ENCODE measurements at regions not wholly inside any gene's neighbourhood (a gene's known extent, or its start where the extent isn't known, plus 50 kb on each side); places are given as distances from the start of the nearest gene placed in this dataset.

DNA sequence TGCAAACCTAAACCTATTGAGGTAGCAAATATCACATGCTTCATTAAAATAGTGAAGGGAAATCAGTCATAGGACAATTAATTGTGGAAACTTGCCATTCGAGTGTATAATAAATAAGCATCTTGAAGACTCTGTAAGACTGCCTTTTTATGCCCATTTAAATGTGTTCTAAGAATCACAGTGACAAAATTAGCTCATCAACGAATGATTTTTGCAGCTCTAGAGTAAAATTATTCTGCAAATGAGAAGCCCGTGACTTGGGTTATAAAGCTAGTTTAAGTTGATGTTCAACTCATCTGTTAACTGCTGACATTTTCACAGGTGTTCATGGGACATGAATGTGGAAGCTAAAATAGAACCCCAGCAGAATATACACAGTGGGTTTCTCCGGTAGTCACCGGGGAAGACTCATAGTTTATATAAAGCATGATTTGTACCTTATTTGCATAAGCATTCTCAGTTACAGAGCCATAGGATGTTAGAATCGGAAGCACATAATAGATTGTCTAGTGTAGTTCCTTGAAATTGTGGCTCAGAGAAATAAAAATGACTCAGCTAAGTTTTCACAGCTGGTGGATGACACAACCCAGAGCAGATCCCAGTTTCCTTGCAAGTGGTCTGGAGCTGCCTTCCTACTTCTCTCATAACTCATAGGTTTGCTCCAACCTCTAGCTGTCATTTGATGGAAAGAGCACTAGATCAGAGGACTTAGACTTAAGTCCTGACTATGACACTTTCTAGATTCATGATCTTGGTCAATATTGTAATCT is 107.3 kb downstream of the UCHL5 start (continued):
- no peak for TF ChIP-seq ZBTB17 (CRISPR knock-in tag; IDR thresholded peaks at IDR 0.05)

DNA sequence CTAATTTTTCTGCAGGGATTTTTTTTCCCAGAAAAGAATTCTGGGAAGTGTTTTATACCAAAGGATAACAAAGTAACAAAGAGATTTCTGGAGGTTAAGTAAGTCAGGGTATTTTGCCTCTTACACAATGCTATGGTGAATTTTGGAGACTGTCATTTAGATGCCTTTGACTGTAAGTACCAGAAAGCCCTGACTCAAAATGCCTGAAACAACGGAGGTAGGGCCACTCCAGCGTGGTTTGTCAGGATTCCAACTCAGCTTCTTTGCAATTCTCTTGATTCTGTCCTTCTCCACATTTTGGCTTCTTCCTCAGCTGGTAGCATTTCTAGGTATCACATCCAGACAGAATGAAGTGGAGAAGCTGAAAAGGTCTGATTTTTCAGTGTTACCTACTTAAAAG is 106.5 kb downstream of the UCHL5 start:
- ATAC-seq, result no peak
- DNase-seq (ENCODE audit: extremely low read depth in 1 of 4, low spot score in 3 of 4), result no peak
- Histone ChIP-seq H3K9ac (ENCODE audit: insufficient read depth in 1 of 2, low read depth in 2 of 2, low read length in 2 of 2) (no peak overlapping the region), H3K79me2 (ENCODE audit: control insufficient read depth, insufficient read depth, low read length) (no peaks in the 10 kb centered on the region), H4K20me1 (replicated peaks; ENCODE audit: control insufficient read depth, insufficient read depth, low read length) (no peaks in the 10 kb centered on the region), H3K9me1 (ENCODE audit: control insufficient read depth, insufficient read depth, low read length) (no peaks in the 10 kb centered on the region), H3K4me2 (ENCODE audit: insufficient read depth, low read length) (no peak overlapping the region), H3K9me3 (replicated peaks; ENCODE audit: control insufficient read depth, insufficient read depth, low read depth, low read length) (no peaks in the 10 kb centered on the region), H3K27me3 (ENCODE audit: control insufficient read depth in 2 of 2, insufficient read depth in 2 of 2, low read length in 2 of 2) (0 out of 5 replicates have a peak, but pooled peaks cover 0 to 4% of the 10 kb centered on the region in 2 experiments), H2AFZ (ENCODE audit: low read depth, low read length) (no peak overlapping the region), H3K4me1 (replicated peaks in 1 of 2; ENCODE audit: control insufficient read depth in 2 of 2, insufficient read depth in 2 of 2, low read length in 2 of 2) (peaks cover 0 to 5% of the 10 kb centered on the region in 2 experiments; a peak in 2 of 5 replicates), H3K36me3 (ENCODE audit: control insufficient read depth, insufficient read depth, low read length) (no peaks in the 10 kb centered on the region), H3K4me3 (no peak overlapping the region), H3K27ac (ENCODE audit: extremely low read depth, low read depth, low read length) (no peak overlapping the region)
- TF ChIP-seq RAD21 (CRISPR knock-in tag; conservative IDR thresholded peaks at IDR 0.05 in 1 of 2, IDR thresholded peaks at IDR 0.05 in 1 of 2) (no peak), POLR2G (IDR thresholded peaks at IDR 0.05; ENCODE audit: low read depth, low read length) (no peak), MTA2 (IDR thresholded peaks at IDR 0.05; ENCODE audit: low read depth) (no peak), LEF1 (IDR thresholded peaks at IDR 0.05) (no peak), BMI1 (IDR thresholded peaks at IDR 0.05; ENCODE audit: low read length) (no peak), ZNF174 (CRISPR knock-in tag; IDR thresholded peaks at IDR 0.05) (no peak), U2AF1 (optimal IDR thresholded peaks at IDR 0.05; ENCODE audit: low read depth, low read length) (no peak), GTF2A2 (tag; IDR thresholded peaks at IDR 0.05) (no peak), DIDO1 (tag; IDR thresholded peaks at IDR 0.05; ENCODE audit: low read depth) (no peak), PCBP1 (IDR thresholded peaks at IDR 0.05; ENCODE audit: low read depth, low read length, poor library complexity, severe bottlenecking) (no peak), NFATC3 (IDR thresholded peaks at IDR 0.05) (no peak), HDAC2 (IDR thresholded peaks at IDR 0.05) (no peak), PHF21A (IDR thresholded peaks at IDR 0.05; ENCODE audit: borderline replicate concordance, low read depth) (no peak), NR2F6 (CRISPR knock-in tag; IDR thresholded peaks at IDR 0.05) (no peak)
- TF ChIP-seq, protein P1, sequence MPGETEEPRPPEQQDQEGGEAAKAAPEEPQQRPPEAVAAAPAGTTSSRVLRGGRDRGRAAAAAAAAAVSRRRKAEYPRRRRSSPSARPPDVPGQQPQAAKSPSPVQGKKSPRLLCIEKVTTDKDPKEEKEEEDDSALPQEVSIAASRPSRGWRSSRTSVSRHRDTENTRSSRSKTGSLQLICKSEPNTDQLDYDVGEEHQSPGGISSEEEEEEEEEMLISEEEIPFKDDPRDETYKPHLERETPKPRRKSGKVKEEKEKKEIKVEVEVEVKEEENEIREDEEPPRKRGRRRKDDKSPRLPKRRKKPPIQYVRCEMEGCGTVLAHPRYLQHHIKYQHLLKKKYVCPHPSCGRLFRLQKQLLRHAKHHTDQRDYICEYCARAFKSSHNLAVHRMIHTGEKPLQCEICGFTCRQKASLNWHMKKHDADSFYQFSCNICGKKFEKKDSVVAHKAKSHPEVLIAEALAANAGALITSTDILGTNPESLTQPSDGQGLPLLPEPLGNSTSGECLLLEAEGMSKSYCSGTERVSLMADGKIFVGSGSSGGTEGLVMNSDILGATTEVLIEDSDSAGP (CRISPR knock-in tag; IDR thresholded peaks at IDR 0.05), result no peak
- TF ChIP-seq, protein P2, sequence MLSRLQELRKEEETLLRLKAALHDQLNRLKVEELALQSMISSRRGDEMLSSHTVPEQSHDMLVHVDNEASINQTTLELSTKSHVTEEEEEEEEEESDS (CRISPR knock-in tag; IDR thresholded peaks at IDR 0.05), result no peak
- TF ChIP-seq, protein P3, sequence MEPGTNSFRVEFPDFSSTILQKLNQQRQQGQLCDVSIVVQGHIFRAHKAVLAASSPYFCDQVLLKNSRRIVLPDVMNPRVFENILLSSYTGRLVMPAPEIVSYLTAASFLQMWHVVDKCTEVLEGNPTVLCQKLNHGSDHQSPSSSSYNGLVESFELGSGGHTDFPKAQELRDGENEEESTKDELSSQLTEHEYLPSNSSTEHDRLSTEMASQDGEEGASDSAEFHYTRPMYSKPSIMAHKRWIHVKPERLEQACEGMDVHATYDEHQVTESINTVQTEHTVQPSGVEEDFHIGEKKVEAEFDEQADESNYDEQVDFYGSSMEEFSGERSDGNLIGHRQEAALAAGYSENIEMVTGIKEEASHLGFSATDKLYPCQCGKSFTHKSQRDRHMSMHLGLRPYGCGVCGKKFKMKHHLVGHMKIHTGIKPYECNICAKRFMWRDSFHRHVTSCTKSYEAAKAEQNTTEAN (CRISPR knock-in tag; IDR thresholded peaks at IDR 0.05), result no peak
- TF ChIP-seq, protein P4, sequence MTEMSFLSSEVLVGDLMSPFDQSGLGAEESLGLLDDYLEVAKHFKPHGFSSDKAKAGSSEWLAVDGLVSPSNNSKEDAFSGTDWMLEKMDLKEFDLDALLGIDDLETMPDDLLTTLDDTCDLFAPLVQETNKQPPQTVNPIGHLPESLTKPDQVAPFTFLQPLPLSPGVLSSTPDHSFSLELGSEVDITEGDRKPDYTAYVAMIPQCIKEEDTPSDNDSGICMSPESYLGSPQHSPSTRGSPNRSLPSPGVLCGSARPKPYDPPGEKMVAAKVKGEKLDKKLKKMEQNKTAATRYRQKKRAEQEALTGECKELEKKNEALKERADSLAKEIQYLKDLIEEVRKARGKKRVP (CRISPR knock-in tag; IDR thresholded peaks at IDR 0.05), result no peak
- no TSS peak for BruUV-seq (replicated peaks)
- CTCF ChIA-PET (ENCODE audit: low intra/inter-chr PET ratio), result no interaction called here
- in situ Hi-C loops (cut with MboI) (no loop called here), intact Hi-C loops (cut with micrococcal nuclease) (no loop called here)
- WGBS (ENCODE audit: insufficient coverage, low coverage, missing lambda C conversion rate), result 5% methylated on average over 2 of the region's 2 CpGs
- no peak for FAIRE-seq
- POLR2A ChIA-PET, result interaction anchor here (0.9 to 1.1 kb wide), 2 partner anchors 28 to 142 kb away, joined by 3 read pairs; no protein-coding TSS in a partner anchor

Data from K562 (cell line).